ENCODE measurements at regions not wholly inside any gene's neighbourhood (a gene's known extent, or its start where the extent isn't known, plus 50 kb on each side); places are given as distances from the start of the nearest gene placed in this dataset.

DNA sequence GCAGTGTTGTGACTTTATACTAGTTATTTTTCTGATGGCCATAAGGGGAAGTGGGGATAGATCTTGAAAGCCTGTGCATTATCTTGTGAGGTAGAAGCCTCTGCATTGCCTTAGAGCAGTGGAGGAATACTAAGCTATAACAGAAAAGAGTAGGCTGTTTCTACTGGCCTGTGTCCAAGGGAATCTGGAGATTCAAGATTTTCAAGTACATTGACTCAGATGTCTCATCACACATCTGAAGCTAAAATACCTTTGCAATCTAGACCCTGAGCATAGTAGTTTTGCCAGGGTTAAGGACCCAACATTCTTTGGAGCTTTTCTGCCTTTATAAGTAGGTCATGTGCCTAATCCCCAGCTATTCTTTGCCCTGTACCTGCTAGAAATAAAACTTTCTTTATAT is 272.3 kb downstream of the TENT5A start:
- Histone ChIP-seq H3K4me2 (no peak overlapping the region), H3K4me3 (no peak overlapping the region), H4K20me1 (replicated peaks; ENCODE audit: insufficient read depth) (no peaks in the 10 kb centered on the region), H3F3A (replicated peaks; ENCODE audit: low read depth) (no peaks in the 10 kb centered on the region), H3K4me1 (ENCODE audit: insufficient read depth) (no peaks in the 10 kb centered on the region), H3K79me2 (replicated peaks; ENCODE audit: insufficient read depth) (no peaks in the 10 kb centered on the region), H3K36me3 (ENCODE audit: insufficient read depth) (no peaks in the 10 kb centered on the region), H3K27ac (ENCODE audit: low read depth) (no peak overlapping the region), H3K27me3 (ENCODE audit: insufficient read depth) (no peaks in the 10 kb centered on the region), H3K9me2 (ENCODE audit: insufficient read depth) (peaks cover 14% of the 10 kb centered on the region; the same call in 1 of the 2 replicates), H2AFZ (no peak overlapping the region)
- no peaks in the 10 kb centered on the region for H3K9me3 Mint-ChIP-seq
- H3K4me3 Mint-ChIP-seq, result no peak overlapping the region
- no peaks in the 10 kb centered on the region for H3K27me3 Mint-ChIP-seq (ENCODE audit: insufficient read depth, low read depth, poor library complexity)
- H3K27ac Mint-ChIP-seq, result no peak overlapping the region; the same call in 1 of the 2 replicates
- no peaks in the 10 kb centered on the region for H3K36me3 Mint-ChIP-seq (ENCODE audit: low read depth)
- TF ChIP-seq EZH2phosphoT487 (IDR thresholded peaks at IDR 0.05; ENCODE audit: unreplicated experiment) (no peak), ZNF331 (CRISPR knock-in tag; IDR thresholded peaks at IDR 0.05; ENCODE audit: low read depth) (no peak), EZH2 (IDR thresholded peaks at IDR 0.05; ENCODE audit: low read depth, unreplicated experiment) (no peak), STAT1 (IDR thresholded peaks at IDR 0.05; ENCODE audit: unreplicated experiment) (no peak), ZNF114 (CRISPR knock-in tag; IDR thresholded peaks at IDR 0.05) (no peak), JUNB (IDR thresholded peaks at IDR 0.05; ENCODE audit: unreplicated experiment) (no peak), NANOG (IDR thresholded peaks at IDR 0.05; ENCODE audit: borderline replicate concordance) (no peak), POLR2AphosphoS5 (IDR thresholded peaks at IDR 0.05; ENCODE audit: low read depth) (no peak), CREB1 (CRISPR knock-in tag; IDR thresholded peaks at IDR 0.05; ENCODE audit: low read depth) (no peak)
- TF ChIP-seq, protein P1, sequence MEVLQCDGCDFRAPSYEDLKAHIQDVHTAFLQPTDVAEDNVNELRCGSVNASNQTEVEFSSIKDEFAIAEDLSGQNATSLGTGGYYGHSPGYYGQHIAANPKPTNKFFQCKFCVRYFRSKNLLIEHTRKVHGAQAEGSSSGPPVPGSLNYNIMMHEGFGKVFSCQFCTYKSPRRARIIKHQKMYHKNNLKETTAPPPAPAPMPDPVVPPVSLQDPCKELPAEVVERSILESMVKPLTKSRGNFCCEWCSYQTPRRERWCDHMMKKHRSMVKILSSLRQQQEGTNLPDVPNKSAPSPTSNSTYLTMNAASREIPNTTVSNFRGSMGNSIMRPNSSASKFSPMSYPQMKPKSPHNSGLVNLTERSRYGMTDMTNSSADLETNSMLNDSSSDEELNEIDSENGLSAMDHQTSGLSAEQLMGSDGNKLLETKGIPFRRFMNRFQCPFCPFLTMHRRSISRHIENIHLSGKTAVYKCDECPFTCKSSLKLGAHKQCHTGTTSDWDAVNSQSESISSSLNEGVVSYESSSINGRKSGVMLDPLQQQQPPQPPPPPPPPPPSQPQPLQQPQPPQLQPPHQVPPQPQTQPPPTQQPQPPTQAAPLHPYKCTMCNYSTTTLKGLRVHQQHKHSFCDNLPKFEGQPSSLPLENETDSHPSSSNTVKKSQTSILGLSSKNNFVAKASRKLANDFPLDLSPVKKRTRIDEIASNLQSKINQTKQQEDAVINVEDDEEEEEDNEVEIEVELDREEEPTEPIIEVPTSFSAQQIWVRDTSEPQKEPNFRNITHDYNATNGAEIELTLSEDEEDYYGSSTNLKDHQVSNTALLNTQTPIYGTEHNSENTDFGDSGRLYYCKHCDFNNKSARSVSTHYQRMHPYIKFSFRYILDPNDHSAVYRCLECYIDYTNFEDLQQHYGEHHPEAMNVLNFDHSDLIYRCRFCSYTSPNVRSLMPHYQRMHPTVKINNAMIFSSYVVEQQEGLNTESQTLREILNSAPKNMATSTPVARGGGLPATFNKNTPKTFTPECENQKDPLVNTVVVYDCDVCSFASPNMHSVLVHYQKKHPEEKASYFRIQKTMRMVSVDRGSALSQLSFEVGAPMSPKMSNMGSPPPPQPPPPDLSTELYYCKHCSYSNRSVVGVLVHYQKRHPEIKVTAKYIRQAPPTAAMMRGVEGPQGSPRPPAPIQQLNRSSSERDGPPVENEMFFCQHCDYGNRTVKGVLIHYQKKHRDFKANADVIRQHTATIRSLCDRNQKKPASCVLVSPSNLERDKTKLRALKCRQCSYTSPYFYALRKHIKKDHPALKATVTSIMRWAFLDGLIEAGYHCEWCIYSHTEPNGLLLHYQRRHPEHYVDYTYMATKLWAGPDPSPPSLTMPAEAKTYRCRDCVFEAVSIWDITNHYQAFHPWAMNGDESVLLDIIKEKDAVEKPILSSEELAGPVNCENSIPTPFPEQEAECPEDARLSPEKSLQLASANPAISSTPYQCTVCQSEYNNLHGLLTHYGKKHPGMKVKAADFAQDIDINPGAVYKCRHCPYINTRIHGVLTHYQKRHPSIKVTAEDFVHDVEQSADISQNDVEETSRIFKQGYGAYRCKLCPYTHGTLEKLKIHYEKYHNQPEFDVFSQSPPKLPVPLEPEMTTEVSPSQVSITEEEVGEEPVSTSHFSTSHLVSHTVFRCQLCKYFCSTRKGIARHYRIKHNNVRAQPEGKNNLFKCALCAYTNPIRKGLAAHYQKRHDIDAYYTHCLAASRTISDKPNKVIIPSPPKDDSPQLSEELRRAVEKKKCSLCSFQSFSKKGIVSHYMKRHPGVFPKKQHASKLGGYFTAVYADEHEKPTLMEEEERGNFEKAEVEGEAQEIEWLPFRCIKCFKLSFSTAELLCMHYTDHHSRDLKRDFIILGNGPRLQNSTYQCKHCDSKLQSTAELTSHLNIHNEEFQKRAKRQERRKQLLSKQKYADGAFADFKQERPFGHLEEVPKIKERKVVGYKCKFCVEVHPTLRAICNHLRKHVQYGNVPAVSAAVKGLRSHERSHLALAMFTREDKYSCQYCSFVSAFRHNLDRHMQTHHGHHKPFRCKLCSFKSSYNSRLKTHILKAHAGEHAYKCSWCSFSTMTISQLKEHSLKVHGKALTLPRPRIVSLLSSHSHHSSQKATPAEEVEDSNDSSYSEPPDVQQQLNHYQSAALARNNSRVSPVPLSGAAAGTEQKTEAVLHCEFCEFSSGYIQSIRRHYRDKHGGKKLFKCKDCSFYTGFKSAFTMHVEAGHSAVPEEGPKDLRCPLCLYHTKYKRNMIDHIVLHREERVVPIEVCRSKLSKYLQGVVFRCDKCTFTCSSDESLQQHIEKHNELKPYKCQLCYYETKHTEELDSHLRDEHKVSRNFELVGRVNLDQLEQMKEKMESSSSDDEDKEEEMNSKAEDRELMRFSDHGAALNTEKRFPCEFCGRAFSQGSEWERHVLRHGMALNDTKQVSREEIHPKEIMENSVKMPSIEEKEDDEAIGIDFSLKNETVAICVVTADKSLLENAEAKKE (CRISPR knock-in tag; IDR thresholded peaks at IDR 0.05), result no peak
- TF ChIP-seq, protein P2, sequence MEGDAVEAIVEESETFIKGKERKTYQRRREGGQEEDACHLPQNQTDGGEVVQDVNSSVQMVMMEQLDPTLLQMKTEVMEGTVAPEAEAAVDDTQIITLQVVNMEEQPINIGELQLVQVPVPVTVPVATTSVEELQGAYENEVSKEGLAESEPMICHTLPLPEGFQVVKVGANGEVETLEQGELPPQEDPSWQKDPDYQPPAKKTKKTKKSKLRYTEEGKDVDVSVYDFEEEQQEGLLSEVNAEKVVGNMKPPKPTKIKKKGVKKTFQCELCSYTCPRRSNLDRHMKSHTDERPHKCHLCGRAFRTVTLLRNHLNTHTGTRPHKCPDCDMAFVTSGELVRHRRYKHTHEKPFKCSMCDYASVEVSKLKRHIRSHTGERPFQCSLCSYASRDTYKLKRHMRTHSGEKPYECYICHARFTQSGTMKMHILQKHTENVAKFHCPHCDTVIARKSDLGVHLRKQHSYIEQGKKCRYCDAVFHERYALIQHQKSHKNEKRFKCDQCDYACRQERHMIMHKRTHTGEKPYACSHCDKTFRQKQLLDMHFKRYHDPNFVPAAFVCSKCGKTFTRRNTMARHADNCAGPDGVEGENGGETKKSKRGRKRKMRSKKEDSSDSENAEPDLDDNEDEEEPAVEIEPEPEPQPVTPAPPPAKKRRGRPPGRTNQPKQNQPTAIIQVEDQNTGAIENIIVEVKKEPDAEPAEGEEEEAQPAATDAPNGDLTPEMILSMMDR (conservative IDR thresholded peaks at IDR 0.05; ENCODE audit: low read depth in 2 of 2), result no peak
- TF ChIP-seq, protein P3, sequence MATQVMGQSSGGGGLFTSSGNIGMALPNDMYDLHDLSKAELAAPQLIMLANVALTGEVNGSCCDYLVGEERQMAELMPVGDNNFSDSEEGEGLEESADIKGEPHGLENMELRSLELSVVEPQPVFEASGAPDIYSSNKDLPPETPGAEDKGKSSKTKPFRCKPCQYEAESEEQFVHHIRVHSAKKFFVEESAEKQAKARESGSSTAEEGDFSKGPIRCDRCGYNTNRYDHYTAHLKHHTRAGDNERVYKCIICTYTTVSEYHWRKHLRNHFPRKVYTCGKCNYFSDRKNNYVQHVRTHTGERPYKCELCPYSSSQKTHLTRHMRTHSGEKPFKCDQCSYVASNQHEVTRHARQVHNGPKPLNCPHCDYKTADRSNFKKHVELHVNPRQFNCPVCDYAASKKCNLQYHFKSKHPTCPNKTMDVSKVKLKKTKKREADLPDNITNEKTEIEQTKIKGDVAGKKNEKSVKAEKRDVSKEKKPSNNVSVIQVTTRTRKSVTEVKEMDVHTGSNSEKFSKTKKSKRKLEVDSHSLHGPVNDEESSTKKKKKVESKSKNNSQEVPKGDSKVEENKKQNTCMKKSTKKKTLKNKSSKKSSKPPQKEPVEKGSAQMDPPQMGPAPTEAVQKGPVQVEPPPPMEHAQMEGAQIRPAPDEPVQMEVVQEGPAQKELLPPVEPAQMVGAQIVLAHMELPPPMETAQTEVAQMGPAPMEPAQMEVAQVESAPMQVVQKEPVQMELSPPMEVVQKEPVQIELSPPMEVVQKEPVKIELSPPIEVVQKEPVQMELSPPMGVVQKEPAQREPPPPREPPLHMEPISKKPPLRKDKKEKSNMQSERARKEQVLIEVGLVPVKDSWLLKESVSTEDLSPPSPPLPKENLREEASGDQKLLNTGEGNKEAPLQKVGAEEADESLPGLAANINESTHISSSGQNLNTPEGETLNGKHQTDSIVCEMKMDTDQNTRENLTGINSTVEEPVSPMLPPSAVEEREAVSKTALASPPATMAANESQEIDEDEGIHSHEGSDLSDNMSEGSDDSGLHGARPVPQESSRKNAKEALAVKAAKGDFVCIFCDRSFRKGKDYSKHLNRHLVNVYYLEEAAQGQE (IDR thresholded peaks at IDR 0.05; ENCODE audit: unreplicated experiment), result no peak
- TF ChIP-seq, protein P4, sequence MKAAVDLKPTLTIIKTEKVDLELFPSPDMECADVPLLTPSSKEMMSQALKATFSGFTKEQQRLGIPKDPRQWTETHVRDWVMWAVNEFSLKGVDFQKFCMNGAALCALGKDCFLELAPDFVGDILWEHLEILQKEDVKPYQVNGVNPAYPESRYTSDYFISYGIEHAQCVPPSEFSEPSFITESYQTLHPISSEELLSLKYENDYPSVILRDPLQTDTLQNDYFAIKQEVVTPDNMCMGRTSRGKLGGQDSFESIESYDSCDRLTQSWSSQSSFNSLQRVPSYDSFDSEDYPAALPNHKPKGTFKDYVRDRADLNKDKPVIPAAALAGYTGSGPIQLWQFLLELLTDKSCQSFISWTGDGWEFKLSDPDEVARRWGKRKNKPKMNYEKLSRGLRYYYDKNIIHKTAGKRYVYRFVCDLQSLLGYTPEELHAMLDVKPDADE (IDR thresholded peaks at IDR 0.05), result no peak
- H3K4me1 Mint-ChIP-seq, result no peaks in the 10 kb centered on the region
- no peak for ATAC-seq
- DNase-seq (ENCODE audit: low spot score), result no peak

Measured in GM23338 (cell line).